Mammary epithelial cell (primary cell): ENCODE measurements at regions not wholly inside any gene's neighbourhood (a gene's known extent, or its start where the extent isn't known, plus 50 kb on each side); places are given as distances from the start of the nearest gene placed in this dataset.
"Not testable (repeated sequence)": the region's sequence is repeated elsewhere in the genome, so short reads cannot be mapped to it uniquely, and the experiment has no call there.

Experiments used
- CTCF ChIP-seq, 2 donors: IDR thresholded peaks in 1 of 2; conservative IDR thresholded peaks in 1 of 2; 2 replicates each; pipeline ENCODE4 v1.5.1; 2011 to 2012; ENCODE audit warnings: inconsistent platforms in 2 of 2, low read length in 2 of 2, mild to moderate bottlenecking in 2 of 2, control low read depth in 1 of 2, low read depth in 1 of 2; ENCODE audit not compliant: insufficient read depth in 1 of 2; ENCODE audit errors: extremely low read depth in 1 of 2
- EZH2 ChIP-seq: IDR thresholded peaks from 2 replicates; pipeline ENCODE4 v1.6.1; 2012; ENCODE audit warnings: low read length, inconsistent platforms, borderline replicate concordance

GRCh38 chr12:17282169-17282568 is 676.2 kb upstream of the LMO3 start:
- TF ChIP-seq CTCF (conservative IDR thresholded peaks at IDR 0.05 in 1 of 2, IDR thresholded peaks at IDR 0.05 in 1 of 2; ENCODE audit: extremely low read depth in 1 of 2, insufficient read depth in 1 of 2, low read depth in 1 of 2, low read length in 2 of 2); EZH2: not testable (repeated sequence)
